Activated naive CD4-positive, alpha-beta T cell treated with anti-CD3 and anti-CD28 coated beads, Interleukin-2, amount 10 ng/mL, durations not matched to agents 7 days and 5 days (primary cell): ENCODE measurements at regions not wholly inside any gene's neighbourhood (a gene's known extent, or its start where the extent isn't known, plus 50 kb on each side); places are given as distances from the start of the nearest gene placed in this dataset.

Experiments used
- CTCF ChIA-PET: fragments of 350-600 bp; sonication (Branson Sonifier 250); formaldehyde crosslinking; loops from one replicate; lab custom pipeline; 2021; ENCODE audit warnings: antibody characterized with exemption; lab: Charles Lee
- DNase-seq: peaks from one replicate; pipeline ENCODE4 v3.0.0-alpha.2; 2020
- H3K27ac Mint-ChIP-seq: one replicate; pipeline ENCODE4 v1.8.0; 2021; ENCODE audit warnings: mild to moderate bottlenecking, moderate library complexity, mixed read lengths
- H3K27me3 Mint-ChIP-seq: one replicate; pipeline ENCODE4 v1.8.0; 2021; ENCODE audit warnings: mild to moderate bottlenecking, mixed read lengths
- H3K36me3 Mint-ChIP-seq: one replicate; pipeline ENCODE4 v1.8.0; 2021; ENCODE audit warnings: mixed read lengths
- H3K4me1 Mint-ChIP-seq: one replicate; pipeline ENCODE4 v1.8.0; 2021; ENCODE audit warnings: mixed read lengths
- H3K4me3 Mint-ChIP-seq: one replicate; pipeline ENCODE4 v1.8.0; 2021; ENCODE audit warnings: mild to moderate bottlenecking, moderate library complexity, mixed read lengths
- H3K9me3 Mint-ChIP-seq: one replicate; pipeline ENCODE4 v1.8.0; 2021; ENCODE audit warnings: mixed read lengths

- no peak overlapping the region for H3K4me3 Mint-ChIP-seq
Measured at GRCh38 chr2:176491172-176491904, 222.1 kb downstream of the MTX2 start.

DNA sequence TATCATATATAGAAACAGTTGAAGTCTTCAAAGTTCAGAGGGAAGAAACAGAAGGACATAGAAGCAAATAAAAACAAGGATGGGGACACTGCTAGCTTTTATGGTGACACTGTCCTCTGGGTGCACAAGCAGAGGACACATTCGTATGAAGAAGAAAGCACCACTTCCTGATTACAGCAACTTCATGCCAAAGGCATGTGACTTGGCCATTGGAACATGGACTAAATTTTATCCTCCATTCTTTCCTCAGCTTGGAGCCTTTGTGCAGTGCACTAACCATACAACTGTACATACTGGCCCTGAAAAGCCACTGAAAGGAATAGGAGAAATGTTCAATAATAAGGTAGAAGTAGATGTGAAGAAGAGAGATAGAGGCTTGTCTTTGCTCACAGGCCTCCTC lies 223.3 kb downstream of the MTX2 start:
- Mint-ChIP-seq H3K36me3 (no peaks in the 10 kb centered on the region), H3K4me1 (peaks cover 6% of the 10 kb centered on the region), H3K9me3 (no peaks in the 10 kb centered on the region), H3K27ac (no peak overlapping the region), H3K4me3 (no peak overlapping the region), H3K27me3 (peaks cover 43% of the 10 kb centered on the region)
- no peak for DNase-seq
- CTCF ChIA-PET = no interaction called here

More at GRCh38 chr2:176491172-176491904, 222.1 kb downstream of the MTX2 start:
- CTCF ChIA-PET = no interaction called here
- Mint-ChIP-seq H3K27ac (no peak overlapping the region), H3K9me3 (no peaks in the 10 kb centered on the region), H3K4me1 (peaks cover 6% of the 10 kb centered on the region), H3K27me3 (peaks cover 43% of the 10 kb centered on the region), H3K36me3 (no peaks in the 10 kb centered on the region)
- no peak for DNase-seq

GRCh38 chr2:176493226-176493825 lies 224.1 kb downstream of the MTX2 start:
- CTCF ChIA-PET = interaction anchor here (1.2 kb wide), 1 partner anchor 61 kb away, joined by 4 read pairs; no protein-coding TSS in a partner anchor
- Mint-ChIP-seq H3K36me3 (no peaks in the 10 kb centered on the region), H3K27me3 (peaks cover 43% of the 10 kb centered on the region), H3K4me3 (no peak overlapping the region), H3K9me3 (no peaks in the 10 kb centered on the region), H3K4me1 (peaks cover 6% of the 10 kb centered on the region), H3K27ac (no peak overlapping the region)
- DNase-seq = no peak

GRCh38 chr2:176493909-176494308 lies 224.7 kb downstream of the MTX2 start:
- Mint-ChIP-seq H3K36me3 (no peaks in the 10 kb centered on the region), H3K27me3 (peaks cover 44% of the 10 kb centered on the region), H3K27ac (no peak overlapping the region), H3K9me3 (no peaks in the 10 kb centered on the region), H3K4me1 (peaks cover 6% of the 10 kb centered on the region), H3K4me3 (no peak overlapping the region)
- no peak for DNase-seq
- CTCF ChIA-PET = interaction anchor here (1.2 kb wide), 1 partner anchor 60 kb away, joined by 4 read pairs; no protein-coding TSS in a partner anchor

DNA sequence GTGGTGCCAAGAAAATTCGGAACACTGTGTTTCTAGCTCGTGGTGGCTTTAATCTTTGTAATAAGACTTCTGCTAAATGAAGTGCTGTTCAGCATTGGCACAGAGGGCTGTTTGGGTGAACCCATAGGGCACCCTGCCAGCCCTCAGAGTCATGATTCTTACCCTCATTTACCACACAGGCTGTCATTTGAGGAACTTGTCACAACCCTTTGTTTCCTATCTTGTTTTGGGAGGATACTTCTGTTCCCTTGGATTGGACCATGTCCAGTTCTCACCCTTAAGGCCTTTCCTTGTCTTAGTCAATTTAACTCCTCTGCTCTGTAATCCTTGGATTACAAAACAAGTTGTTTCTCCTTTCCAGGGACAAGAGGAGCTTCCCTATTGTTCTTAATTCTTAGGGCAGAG lies 225.7 kb downstream of the MTX2 start:
- Mint-ChIP-seq H3K27me3 (peaks cover 40% of the 10 kb centered on the region), H3K4me3 (no peak overlapping the region), H3K4me1 (peaks cover 6% of the 10 kb centered on the region), H3K9me3 (no peaks in the 10 kb centered on the region), H3K27ac (no peak overlapping the region), H3K36me3 (no peaks in the 10 kb centered on the region)
- CTCF ChIA-PET = interaction anchor here (0.7 to 0.8 kb wide), 2 partner anchors 40 to 99 kb away, joined by 3 read pairs; no protein-coding TSS in a partner anchor
- no peak for DNase-seq

DNA sequence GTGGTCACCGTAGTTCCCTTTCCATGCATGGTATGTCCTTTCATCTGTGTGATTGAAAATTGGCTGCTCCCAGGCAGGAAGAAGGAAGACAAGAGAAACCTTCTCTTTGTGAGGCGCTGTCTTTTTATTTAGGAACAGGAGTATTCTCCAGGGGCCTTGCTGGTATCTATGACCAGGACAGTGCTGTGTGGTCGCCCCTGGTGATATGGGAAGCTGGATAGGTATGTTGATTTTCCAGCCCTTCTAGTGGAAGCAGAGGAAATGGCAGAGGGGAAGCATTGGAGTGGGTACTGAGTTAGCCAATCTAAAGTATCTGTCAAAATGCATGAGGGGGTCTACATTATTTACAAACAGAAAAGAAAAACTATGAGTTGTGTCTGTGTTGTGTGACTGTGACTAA lies 226.6 kb downstream of the MTX2 start:
- H3K9me3 Mint-ChIP-seq = no peaks in the 10 kb centered on the region
- H3K4me1 Mint-ChIP-seq = peaks cover 6% of the 10 kb centered on the region
- no peak overlapping the region for H3K4me3 Mint-ChIP-seq
- DNase-seq = no peak
- no peaks in the 10 kb centered on the region for H3K36me3 Mint-ChIP-seq
- H3K27ac Mint-ChIP-seq = no peak overlapping the region
- peaks cover 35% of the 10 kb centered on the region for H3K27me3 Mint-ChIP-seq
- CTCF ChIA-PET = interaction anchor here (0.8 kb wide), 1 partner anchor 41 kb away, joined by 3 read pairs; no protein-coding TSS in a partner anchor

DNA sequence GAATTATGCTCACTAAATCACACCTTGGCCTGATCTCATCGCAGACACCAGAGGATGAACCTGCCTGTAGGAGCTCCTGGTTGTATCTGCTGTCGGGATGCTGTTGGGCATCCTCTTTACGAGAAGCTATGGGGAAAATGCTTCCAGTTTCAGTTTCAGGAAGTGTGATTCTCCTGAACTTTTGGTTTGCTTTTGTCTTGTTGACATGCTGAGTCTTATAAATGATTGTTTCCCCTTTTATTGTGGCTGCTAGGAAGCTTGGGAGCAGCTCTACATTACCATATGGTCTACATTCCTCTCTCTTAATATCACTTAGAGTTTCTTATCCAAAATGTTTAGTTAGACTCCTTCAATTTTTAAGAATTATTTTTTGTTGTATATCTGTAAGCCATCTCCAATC lies 227.5 kb downstream of the MTX2 start:
- Mint-ChIP-seq H3K27me3 (peaks cover 36% of the 10 kb centered on the region), H3K4me1 (no peaks in the 10 kb centered on the region), H3K27ac (no peak overlapping the region), H3K4me3 (no peak overlapping the region), H3K9me3 (no peaks in the 10 kb centered on the region), H3K36me3 (no peaks in the 10 kb centered on the region)
- no peak for DNase-seq
- CTCF ChIA-PET = interaction anchor here (0.8 kb wide), 1 partner anchor 41 kb away, joined by 3 read pairs; no protein-coding TSS in a partner anchor

GRCh38 chr2:176500901-176501300 lies 231.7 kb downstream of the MTX2 start:
- Mint-ChIP-seq H3K36me3 (no peaks in the 10 kb centered on the region), H3K27me3 (peaks cover 21% of the 10 kb centered on the region), H3K9me3 (no peaks in the 10 kb centered on the region), H3K27ac (no peak overlapping the region), H3K4me1 (no peaks in the 10 kb centered on the region), H3K4me3 (no peak overlapping the region)
- CTCF ChIA-PET = interaction anchor here (0.7 kb wide), 1 partner anchor 39 kb away, joined by 4 read pairs; no protein-coding TSS in a partner anchor
- DNase-seq = no peak

- Mint-ChIP-seq H3K9me3 (no peaks in the 10 kb centered on the region), H3K4me1 (no peaks in the 10 kb centered on the region), H3K4me3 (no peak overlapping the region), H3K27me3 (peaks cover 21% of the 10 kb centered on the region), H3K36me3 (no peaks in the 10 kb centered on the region), H3K27ac (no peak overlapping the region)
- no peak for DNase-seq
- CTCF ChIA-PET = interaction anchor here (0.7 kb wide), 1 partner anchor 38 kb away, joined by 4 read pairs; no protein-coding TSS in a partner anchor
Measured at GRCh38 chr2:176501617-176502016, 232.4 kb downstream of the MTX2 start.

GRCh38 chr2:176502619-176503018 lies 233.4 kb downstream of the MTX2 start:
- Mint-ChIP-seq H3K9me3 (no peaks in the 10 kb centered on the region), H3K36me3 (no peaks in the 10 kb centered on the region), H3K4me3 (no peak overlapping the region), H3K27ac (no peak overlapping the region), H3K27me3 (peaks cover 21% of the 10 kb centered on the region), H3K4me1 (no peaks in the 10 kb centered on the region)
- DNase-seq = no peak
- CTCF ChIA-PET = no interaction called here

DNA sequence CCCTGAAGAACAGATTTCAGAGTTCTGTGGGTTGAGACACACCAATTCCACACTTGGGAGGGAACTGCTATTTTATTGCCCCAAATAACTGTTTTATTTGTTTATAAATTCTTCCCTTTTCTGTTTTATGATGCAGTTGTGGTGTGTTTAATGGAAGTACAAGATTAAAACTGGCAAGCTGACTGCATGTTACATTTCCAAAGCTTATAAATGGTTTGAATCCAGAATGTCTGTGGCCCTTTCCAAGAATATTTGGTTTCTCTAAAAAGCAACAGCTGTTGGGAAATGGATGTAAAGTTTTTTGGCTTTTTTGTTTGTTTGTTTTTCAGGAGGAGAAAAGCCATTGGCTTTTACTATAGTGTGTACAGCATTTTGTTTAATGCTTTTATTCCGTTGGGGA lies 234.5 kb downstream of the MTX2 start:
- Mint-ChIP-seq H3K9me3 (no peaks in the 10 kb centered on the region), H3K4me1 (no peaks in the 10 kb centered on the region), H3K27ac (no peak overlapping the region), H3K4me3 (no peak overlapping the region), H3K27me3 (peaks cover 16% of the 10 kb centered on the region), H3K36me3 (no peaks in the 10 kb centered on the region)
- DNase-seq = no peak
- CTCF ChIA-PET = no interaction called here

DNA sequence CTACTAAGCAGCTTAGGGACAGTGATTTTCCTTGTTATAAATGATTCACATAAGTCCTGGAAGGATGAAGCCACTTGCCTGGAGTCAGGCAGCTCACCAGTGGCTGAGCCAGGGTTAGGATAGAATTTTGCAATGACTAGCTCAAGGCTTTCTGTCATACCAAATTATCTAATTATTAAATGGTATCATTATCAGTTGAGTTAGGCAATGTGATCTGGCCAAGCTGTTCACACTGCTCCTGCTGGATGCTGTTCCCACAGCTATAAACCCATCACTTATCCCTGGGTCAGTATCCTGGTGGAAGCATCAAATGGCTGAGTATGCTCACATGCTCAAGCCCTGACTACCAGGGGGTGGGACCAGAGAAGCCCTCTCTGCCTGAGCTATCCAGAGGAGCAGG lies 235.2 kb downstream of the MTX2 start:
- H3K4me3 Mint-ChIP-seq = no peak overlapping the region
- peaks cover 16% of the 10 kb centered on the region for H3K27me3 Mint-ChIP-seq
- no peaks in the 10 kb centered on the region for H3K9me3 Mint-ChIP-seq
- H3K36me3 Mint-ChIP-seq = no peaks in the 10 kb centered on the region
- CTCF ChIA-PET = no interaction called here
- no peak overlapping the region for H3K27ac Mint-ChIP-seq
- no peak for DNase-seq
- H3K4me1 Mint-ChIP-seq = no peaks in the 10 kb centered on the region

DNA sequence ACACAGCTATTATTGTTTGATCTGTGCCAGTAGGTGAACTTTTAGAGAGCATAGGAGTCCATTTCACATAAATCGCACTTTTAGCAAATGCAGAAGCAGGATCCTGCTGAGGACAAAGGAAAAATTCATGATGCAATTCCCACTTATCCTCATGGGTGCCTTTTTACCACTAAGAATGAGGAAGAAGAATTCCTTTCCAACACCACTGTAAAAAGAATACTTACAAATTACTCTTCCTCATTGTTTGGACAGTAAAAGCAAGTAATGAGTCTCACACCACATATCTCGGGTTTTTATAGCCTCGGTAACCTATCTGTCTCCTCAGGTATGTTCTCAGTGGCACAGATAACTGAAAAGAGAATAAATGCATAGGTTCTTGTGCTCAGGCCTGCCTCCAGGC lies 238.5 kb downstream of the MTX2 start:
- Mint-ChIP-seq H3K27me3 (peaks cover 13% of the 10 kb centered on the region), H3K9me3 (no peaks in the 10 kb centered on the region), H3K36me3 (no peaks in the 10 kb centered on the region), H3K4me3 (no peak overlapping the region), H3K27ac (no peak overlapping the region), H3K4me1 (no peaks in the 10 kb centered on the region)
- DNase-seq = no peak
- CTCF ChIA-PET = no interaction called here

GRCh38 chr2:176508374-176508773 lies 239.1 kb downstream of the MTX2 start:
- CTCF ChIA-PET = no interaction called here
- Mint-ChIP-seq H3K27me3 (peaks cover 10% of the 10 kb centered on the region), H3K9me3 (no peaks in the 10 kb centered on the region), H3K27ac (no peak overlapping the region), H3K4me3 (no peak overlapping the region), H3K4me1 (no peaks in the 10 kb centered on the region), H3K36me3 (no peaks in the 10 kb centered on the region)
- no peak for DNase-seq
